Uterus (tissue), 3 donors: ENCODE measurements at regions not wholly inside any gene's neighbourhood (a gene's known extent, or its start where the extent isn't known, plus 50 kb on each side); places are given as distances from the start of the nearest gene placed in this dataset.

ENCODE experiments used
- DNase-seq, 2 donors: peaks; one replicate each; pipeline ENCODE4 v3.0.0-alpha.2; 2019 to 2020
- H3K27ac ChIP-seq, 2 donors: fragments of 200-600 bp; sonication (generic); 1 replicate in 1 of 2; 2 replicates in 1 of 2; pipeline ENCODE4 v1.5.1; 2016 to 2018
- H3K27me3 ChIP-seq, 2 donors: fragments of 200-600 bp; sonication (generic); one replicate each; pipeline ENCODE4 v1.5.1; 2018 to 2019; ENCODE audit warnings: control low read depth in 1 of 2
- H3K36me3 ChIP-seq, 2 donors: fragments of 200-600 bp; sonication (generic); one replicate each; pipeline ENCODE4 v1.5.1; 2019; ENCODE audit warnings: control low read depth in 1 of 2
- H3K4me1 ChIP-seq, 2 donors: fragments of 200-600 bp; sonication (generic); one replicate each; pipeline ENCODE4 v1.5.1; 2018 to 2019; ENCODE audit warnings: control low read depth in 1 of 2
- H3K4me3 ChIP-seq, 2 donors: fragments of 200-600 bp; sonication (generic); 1 replicate in 1 of 2; 2 replicates in 1 of 2; pipeline ENCODE4 v1.5.1; 2018 to 2019; ENCODE audit warnings: mild to moderate bottlenecking in 1 of 2
- H3K9me3 ChIP-seq, 2 donors: fragments of 200-600 bp; sonication (generic); one replicate each; pipeline ENCODE4 v1.5.1; 2019; ENCODE audit warnings: control low read depth in 1 of 2
- POLR2A ChIP-seq, 2 donors: fragments of 450-650 bp; IDR thresholded peaks; one replicate each; pipeline ENCODE4 v1.6.1; 2016; ENCODE audit warnings: antibody characterized with exemption in 2 of 2, mild to moderate bottlenecking in 1 of 2, moderate library complexity in 1 of 2
- intact Hi-C: fragments of 100-400 bp; cut with DNase I; formaldehyde crosslinking; loops from one replicate; pipeline ENCODE4 v1.15.1; 2023; ENCODE audit warnings: low total_unique reads
- TF ChIP-seq, protein P1 (sequence below), 4 experiments: fragments of 200-600 bp in 2 of 4; fragments of 450-650 bp in 2 of 4; sonication (generic) in 2 of 4; IDR thresholded peaks; one replicate each; pipeline ENCODE4 v1.5.1; 2016 to 2019; ENCODE audit warnings: antibody characterized with exemption in 4 of 4, mild to moderate bottlenecking in 2 of 4, moderate library complexity in 1 of 4
- donor health status: DM: yes; HTN: yes; CAD: no.

GRCh38 chr9:36770025-36770424 is 197.3 kb downstream of the MELK start:
- no peaks in the 10 kb centered on the region for H3K9me3 ChIP-seq
- no peak for DNase-seq
- TF ChIP-seq, protein P1, sequence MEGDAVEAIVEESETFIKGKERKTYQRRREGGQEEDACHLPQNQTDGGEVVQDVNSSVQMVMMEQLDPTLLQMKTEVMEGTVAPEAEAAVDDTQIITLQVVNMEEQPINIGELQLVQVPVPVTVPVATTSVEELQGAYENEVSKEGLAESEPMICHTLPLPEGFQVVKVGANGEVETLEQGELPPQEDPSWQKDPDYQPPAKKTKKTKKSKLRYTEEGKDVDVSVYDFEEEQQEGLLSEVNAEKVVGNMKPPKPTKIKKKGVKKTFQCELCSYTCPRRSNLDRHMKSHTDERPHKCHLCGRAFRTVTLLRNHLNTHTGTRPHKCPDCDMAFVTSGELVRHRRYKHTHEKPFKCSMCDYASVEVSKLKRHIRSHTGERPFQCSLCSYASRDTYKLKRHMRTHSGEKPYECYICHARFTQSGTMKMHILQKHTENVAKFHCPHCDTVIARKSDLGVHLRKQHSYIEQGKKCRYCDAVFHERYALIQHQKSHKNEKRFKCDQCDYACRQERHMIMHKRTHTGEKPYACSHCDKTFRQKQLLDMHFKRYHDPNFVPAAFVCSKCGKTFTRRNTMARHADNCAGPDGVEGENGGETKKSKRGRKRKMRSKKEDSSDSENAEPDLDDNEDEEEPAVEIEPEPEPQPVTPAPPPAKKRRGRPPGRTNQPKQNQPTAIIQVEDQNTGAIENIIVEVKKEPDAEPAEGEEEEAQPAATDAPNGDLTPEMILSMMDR (IDR thresholded peaks at IDR 0.05): no peak
- TF ChIP-seq POLR2A (IDR thresholded peaks at IDR 0.05): no peak
- H3K4me3 ChIP-seq: no peak overlapping the region
- intact Hi-C loops: no loop called here
- no peaks in the 10 kb centered on the region for H3K27me3 ChIP-seq
- no peaks in the 10 kb centered on the region for H3K4me1 ChIP-seq
- H3K27ac ChIP-seq: no peak overlapping the region
- H3K36me3 ChIP-seq: no peaks in the 10 kb centered on the region

- H3K36me3 ChIP-seq: no peaks in the 10 kb centered on the region
- H3K27ac ChIP-seq: no peak overlapping the region
- TF ChIP-seq, protein P1 (IDR thresholded peaks at IDR 0.05): no peak
- no peak for TF ChIP-seq POLR2A (IDR thresholded peaks at IDR 0.05)
- DNase-seq: no peak
- intact Hi-C loops: no loop called here
- H3K4me1 ChIP-seq: no peaks in the 10 kb centered on the region
- H3K4me3 ChIP-seq: no peak overlapping the region
- H3K9me3 ChIP-seq: no peaks in the 10 kb centered on the region
- no peaks in the 10 kb centered on the region for H3K27me3 ChIP-seq
These were observed 200.0 kb downstream of the MELK start for GRCh38 chr9:36772449-36773403.

DNA sequence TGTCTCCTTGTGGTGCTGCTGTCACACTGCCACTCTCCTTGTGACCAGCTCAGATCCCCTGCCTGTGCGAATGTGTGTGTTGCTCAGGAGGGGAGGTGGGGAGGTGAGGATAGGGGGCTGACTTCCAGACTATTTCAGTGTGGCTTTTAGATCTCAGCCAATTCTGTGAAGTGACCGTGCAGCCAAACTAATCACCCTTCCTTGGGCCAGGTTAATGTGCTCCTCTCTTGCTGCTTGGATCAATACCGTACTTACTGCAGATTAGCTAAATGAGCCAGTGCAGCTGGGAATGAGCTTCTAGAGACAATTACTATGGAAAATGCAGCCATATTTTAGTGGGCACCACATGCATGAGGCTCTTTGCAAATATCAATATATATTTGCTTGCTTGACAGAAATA is 206.0 kb downstream of the MELK start:
- Histone ChIP-seq H3K9me3 (no peaks in the 10 kb centered on the region), H3K36me3 (no peaks in the 10 kb centered on the region), H3K4me3 (no peak overlapping the region), H3K4me1 (no peaks in the 10 kb centered on the region), H3K27me3 (no peaks in the 10 kb centered on the region), H3K27ac (no peak overlapping the region)
- no peak for DNase-seq
- intact Hi-C loops: no loop called here
- no peak for TF ChIP-seq POLR2A (IDR thresholded peaks at IDR 0.05)
- TF ChIP-seq, protein P1 (IDR thresholded peaks at IDR 0.05): no peak

GRCh38 chr9:36779582-36779981 is 206.9 kb downstream of the MELK start:
- no peak overlapping the region for H3K27ac ChIP-seq
- H3K36me3 ChIP-seq: no peaks in the 10 kb centered on the region
- peak overlapping the region in 1 of 2 donors; percentile 11 for H3K4me3 ChIP-seq
- intact Hi-C loops: no loop called here
- H3K9me3 ChIP-seq: no peaks in the 10 kb centered on the region
- TF ChIP-seq POLR2A (IDR thresholded peaks at IDR 0.05): no peak
- TF ChIP-seq, protein P1 (IDR thresholded peaks at IDR 0.05): no peak
- no peaks in the 10 kb centered on the region for H3K4me1 ChIP-seq
- H3K27me3 ChIP-seq: no peaks in the 10 kb centered on the region
- no peak for DNase-seq

GRCh38 chr9:36780186-36780585 is 207.5 kb downstream of the MELK start:
- intact Hi-C loops: no loop called here
- H3K9me3 ChIP-seq: no peaks in the 10 kb centered on the region
- H3K27me3 ChIP-seq: no peaks in the 10 kb centered on the region
- H3K27ac ChIP-seq: no peak overlapping the region
- H3K4me1 ChIP-seq: no peaks in the 10 kb centered on the region
- peak overlapping the region in 1 of 2 donors; percentile 11 for H3K4me3 ChIP-seq
- no peaks in the 10 kb centered on the region for H3K36me3 ChIP-seq
- no peak for DNase-seq
- no peak for TF ChIP-seq POLR2A (IDR thresholded peaks at IDR 0.05)
- TF ChIP-seq, protein P1 (IDR thresholded peaks at IDR 0.05): no peak
